ENCODE measurements at regions not wholly inside any gene's neighbourhood (a gene's known extent, or its start where the extent isn't known, plus 50 kb on each side); places are given as distances from the start of the nearest gene placed in this dataset.
"Not testable (repeated sequence)": the region's sequence is repeated elsewhere in the genome, so short reads cannot be mapped to it uniquely, and the experiment has no call there.

GRCh38 chr18:2223449-2223848 is 347.9 kb downstream of the METTL4 start:
- DNase-seq (ENCODE audit: insufficient read length, low spot score): no peak
- FAIRE-seq: peak; percentile 41
- no peak for TF ChIP-seq CTCF (IDR thresholded peaks at IDR 0.05; ENCODE audit: insufficient read depth, missing control alignments)

GRCh38 chr18:2223849-2224248 is 347.5 kb downstream of the METTL4 start:
- FAIRE-seq (peak; percentile 98), DNase-seq (ENCODE audit: insufficient read length, low spot score) (no peak)
- TF ChIP-seq CTCF (IDR thresholded peaks at IDR 0.05; ENCODE audit: insufficient read depth, missing control alignments): peak; percentile 70

GRCh38 chr18:2236232-2236631 is 335.1 kb downstream of the METTL4 start:
- no peak for DNase-seq (ENCODE audit: insufficient read length, low spot score)
- FAIRE-seq: no peak

GRCh38 chr18:2237706-2238105 is 333.6 kb downstream of the METTL4 start:
- FAIRE-seq (no peak), DNase-seq (ENCODE audit: insufficient read length, low spot score) (no peak)
- TF ChIP-seq CTCF (IDR thresholded peaks at IDR 0.05; ENCODE audit: insufficient read depth, missing control alignments): no peak

More at GRCh38 chr18:2236232-2236631, 335.1 kb downstream of the METTL4 start:
- TF ChIP-seq CTCF (IDR thresholded peaks at IDR 0.05; ENCODE audit: insufficient read depth, missing control alignments): no peak

GRCh38 chr18:2240311-2240705 is 331.0 kb downstream of the METTL4 start:
- FAIRE-seq: no peak
- DNase-seq (ENCODE audit: insufficient read length, low spot score): no peak
- no peak for TF ChIP-seq CTCF (IDR thresholded peaks at IDR 0.05; ENCODE audit: insufficient read depth, missing control alignments)

- FAIRE-seq (no peak), DNase-seq (ENCODE audit: insufficient read length, low spot score) (no peak)
- no peak for TF ChIP-seq CTCF (IDR thresholded peaks at IDR 0.05; ENCODE audit: insufficient read depth, missing control alignments)
Measured at GRCh38 chr18:2244641-2245040, 326.7 kb downstream of the METTL4 start.

GRCh38 chr18:2247101-2247500 is 324.2 kb downstream of the METTL4 start:
- not testable (repeated sequence) for DNase-seq (ENCODE audit: insufficient read length, low spot score); FAIRE-seq

GRCh38 chr18:2254977-2255376 is 316.3 kb downstream of the METTL4 start:
- no peak for TF ChIP-seq CTCF (IDR thresholded peaks at IDR 0.05; ENCODE audit: insufficient read depth, missing control alignments)
- FAIRE-seq: no peak
- DNase-seq (ENCODE audit: insufficient read length, low spot score): no peak

All from D721Med (cell line).